ENCODE measurements at regions not wholly inside any gene's neighbourhood (a gene's known extent, or its start where the extent isn't known, plus 50 kb on each side); places are given as distances from the start of the nearest gene placed in this dataset.

- no peak for TF ChIP-seq CTCF (IDR thresholded peaks at IDR 0.05; ENCODE audit: control insufficient read depth, insufficient read depth, low read depth, low read length, missing control alignments)
- no peak for DNase-seq (ENCODE audit: low read depth)
- no peak overlapping the region for H3K4me3 ChIP-seq (ENCODE audit: control insufficient read depth, low read depth, low read length)
Measured at GRCh38 chr5:113652161-113652560, 138.7 kb downstream of the YTHDC2 start.

- DNase-seq (ENCODE audit: low read depth): no peak
- TF ChIP-seq CTCF (IDR thresholded peaks at IDR 0.05; ENCODE audit: control insufficient read depth, insufficient read depth, low read depth, low read length, missing control alignments): no peak
- H3K4me3 ChIP-seq (ENCODE audit: control insufficient read depth, low read depth, low read length): no peak overlapping the region
Measured at GRCh38 chr5:113654828-113655227, 141.3 kb downstream of the YTHDC2 start.

GRCh38 chr5:113660206-113660605 is 146.7 kb downstream of the YTHDC2 start:
- no peak for DNase-seq (ENCODE audit: low read depth)
- TF ChIP-seq CTCF (IDR thresholded peaks at IDR 0.05; ENCODE audit: control insufficient read depth, insufficient read depth, low read depth, low read length, missing control alignments): no peak

GRCh38 chr5:113660706-113661250 is 147.3 kb downstream of the YTHDC2 start:
- no peak overlapping the region for H3K4me3 ChIP-seq (ENCODE audit: control insufficient read depth, low read depth, low read length)
- no peak for DNase-seq (ENCODE audit: low read depth)
- TF ChIP-seq CTCF (IDR thresholded peaks at IDR 0.05; ENCODE audit: control insufficient read depth, insufficient read depth, low read depth, low read length, missing control alignments): no peak

More at GRCh38 chr5:113660206-113660605, 146.7 kb downstream of the YTHDC2 start:
- no peak overlapping the region for H3K4me3 ChIP-seq (ENCODE audit: control insufficient read depth, low read depth, low read length)

GRCh38 chr5:113663879-113664541 is 150.5 kb downstream of the YTHDC2 start:
- no peak overlapping the region for H3K4me3 ChIP-seq (ENCODE audit: control insufficient read depth, low read depth, low read length)
- TF ChIP-seq CTCF (IDR thresholded peaks at IDR 0.05; ENCODE audit: control insufficient read depth, insufficient read depth, low read depth, low read length, missing control alignments): peak; percentile 29
- DNase-seq (ENCODE audit: low read depth): no peak

- no peak overlapping the region for H3K4me3 ChIP-seq (ENCODE audit: control insufficient read depth, low read depth, low read length)
- no peak for DNase-seq (ENCODE audit: low read depth)
- TF ChIP-seq CTCF (IDR thresholded peaks at IDR 0.05; ENCODE audit: control insufficient read depth, insufficient read depth, low read depth, low read length, missing control alignments): no peak
Measured at GRCh38 chr5:113673041-113673440, 159.5 kb downstream of the YTHDC2 start.

Measured in AG09309 (cell line).